ENCODE measurements at regions not wholly inside any gene's neighbourhood (a gene's known extent, or its start where the extent isn't known, plus 50 kb on each side); places are given as distances from the start of the nearest gene placed in this dataset.

GRCh38 chr2:190791347-190791975, 89.2 kb upstream of the GLS start:
- POLR2A ChIA-PET = no interaction called here
- Histone ChIP-seq H3K4me3 (no peak overlapping the region), H3K79me2 (ENCODE audit: control insufficient read depth, insufficient read depth, low read length) (no peaks in the 10 kb centered on the region), H3K4me2 (ENCODE audit: control insufficient read depth, insufficient read depth) (no peak overlapping the region), H4K20me1 (ENCODE audit: control insufficient read depth, insufficient read depth) (no peaks in the 10 kb centered on the region), H2AFZ (ENCODE audit: control insufficient read depth, low read depth, low read length) (no peak overlapping the region), H3K9ac (ENCODE audit: control insufficient read depth, insufficient read depth, low read length) (no peak overlapping the region), H3K36me3 (ENCODE audit: control insufficient read depth in 2 of 2, insufficient read depth in 2 of 2, low read length in 1 of 2) (no peaks in the 10 kb centered on the region), H3K27me3 (replicated peaks in 1 of 2; ENCODE audit: control insufficient read depth in 2 of 2, insufficient read depth in 2 of 2, low read length in 1 of 2) (no peaks in the 10 kb centered on the region; a peak in 1 of 4 replicates), H3K4me1 (ENCODE audit: control insufficient read depth, insufficient read depth, low read length) (no peaks in the 10 kb centered on the region), H3K27ac (ENCODE audit: control insufficient read depth, insufficient read depth) (no peak overlapping the region), H3K9me3 (replicated peaks; ENCODE audit: control insufficient read depth, insufficient read depth, low read length) (no peaks in the 10 kb centered on the region)
- in situ Hi-C loops (cut with MboI) (no loop called here), intact Hi-C loops (cut with micrococcal nuclease; ENCODE audit: unreplicated experiment) (no loop called here)
- FAIRE-seq (no peak), DNase-seq (ENCODE audit: low read depth, low spot score) (no peak), ATAC-seq (peak; percentile 52)
- CTCF ChIA-PET = interaction anchor here (0.7 to 3.5 kb wide), 4 partner anchors 8 to 400 kb away, joined by 3 to 21 read pairs (median 8); no protein-coding TSS in a partner anchor
- no TSS peak for BruUV-seq (replicated peaks)
- RAD21 ChIA-PET (ENCODE audit: unreplicated experiment) = interaction anchor here (1.9 kb wide), 1 partner anchor 8 kb away, joined by 7 read pairs; no protein-coding TSS in a partner anchor
- SMC1A ChIA-PET (ENCODE audit: uncharacterized antibody, unreplicated experiment) = interaction anchor here (1.1 to 3.8 kb wide), 5 partner anchors 8 to 176 kb away, joined by 3 to 19 read pairs (median 6); no protein-coding TSS in a partner anchor
- WGBS (ENCODE audit: insufficient coverage, insufficient replicate concordance, low lambda C conversion rate, missing lambda C conversion rate) = 46% methylated on average over 7 of the region's 7 CpGs
- TF ChIP-seq ELK1 (IDR thresholded peaks at IDR 0.05; ENCODE audit: low read depth, low read length) (no peak), BCLAF1 (IDR thresholded peaks at IDR 0.05) (no peak), EED (IDR thresholded peaks at IDR 0.05; ENCODE audit: low read depth) (no peak), EGR1 (IDR thresholded peaks at IDR 0.05; ENCODE audit: borderline replicate concordance in 1 of 2, low read depth in 2 of 2, low read length in 2 of 2) (0 out of 3 replicates have a peak, but pooled peaks of 1 of the 2 experiments have one; percentile 20), DPF2 (IDR thresholded peaks at IDR 0.05) (no peak), STAT3 (IDR thresholded peaks at IDR 0.05; ENCODE audit: low read depth, low read length) (no peak), SMC3 (IDR thresholded peaks at IDR 0.05; ENCODE audit: borderline replicate concordance, low read length) (no peak), SMARCA5 (IDR thresholded peaks at IDR 0.05) (no peak), GATAD2B (conservative IDR thresholded peaks at IDR 0.05; ENCODE audit: low read depth) (no peak), RB1 (IDR thresholded peaks at IDR 0.05; ENCODE audit: borderline replicate concordance) (no peak), ZBTB40 (IDR thresholded peaks at IDR 0.05; ENCODE audit: borderline replicate concordance) (no peak), RELB (IDR thresholded peaks at IDR 0.05; ENCODE audit: low read depth) (0 out of 2 replicates have a peak, but pooled peaks have one; percentile 27), CBFB (IDR thresholded peaks at IDR 0.05; ENCODE audit: low read depth) (no peak), SIX5 (IDR thresholded peaks at IDR 0.05; ENCODE audit: low read depth, low read length, severe bottlenecking) (no peak), NFIC (IDR thresholded peaks at IDR 0.05; ENCODE audit: low read depth, low read length) (no peak)
